HEK293 (cell line): ENCODE measurements at regions not wholly inside any gene's neighbourhood (a gene's known extent, or its start where the extent isn't known, plus 50 kb on each side); places are given as distances from the start of the nearest gene placed in this dataset.

Source experiments
- CTCF ChIA-PET: fragments of 350-600 bp; formaldehyde crosslinking; extraction: SDS; loops from one replicate; lab custom pipeline; 2021; ENCODE audit warnings: antibody characterized with exemption; lab: Yijun Ruan, JAX
- POLR2A ChIA-PET: fragments of 300-600 bp; formaldehyde crosslinking; extraction: SDS; loops from one replicate; lab custom pipeline; 2020; ENCODE audit warnings: antibody characterized with exemption, inconsistent platforms; lab: Yijun Ruan, JAX
- H3K27ac ChIP-seq: fragments of 200-500 bp; sonication (Bioruptor generic); 2 replicates; pipeline ENCODE4 v1.5.1; 2014; ENCODE audit warnings: low read depth, low read length, control low read depth, inconsistent platforms; ENCODE audit errors: extremely low read depth
- H3K36me3 ChIP-seq, 2 experiments: fragments of 200-500 bp in 1 of 2; sonication (Bioruptor generic) in 1 of 2; 1 replicate in 1 of 2; 2 replicates in 1 of 2; pipeline ENCODE4 v1.5.1; 2014 to 2017; ENCODE audit warnings: inconsistent platforms in 2 of 2, low read length in 2 of 2; ENCODE audit not compliant: control insufficient read depth in 2 of 2, insufficient read depth in 1 of 2
- H3K4me1 ChIP-seq: fragments of 200-500 bp; sonication (Bioruptor generic); 2 replicates; pipeline ENCODE4 v1.5.1; 2014; ENCODE audit warnings: mild to moderate bottlenecking, low read length, inconsistent platforms; ENCODE audit not compliant: control insufficient read depth, insufficient read depth
- H3K4me3 ChIP-seq: 2 replicates; pipeline ENCODE4 v1.5.1; 2011; ENCODE audit warnings: low read depth, mild to moderate bottlenecking, control low read depth, low read length, moderate library complexity
- H3K9me3 ChIP-seq: fragments of 200-500 bp; sonication (Bioruptor generic); 2 replicates; pipeline ENCODE4 v1.5.1; 2014; ENCODE audit warnings: low read depth, low read length, inconsistent platforms; ENCODE audit not compliant: control insufficient read depth, insufficient read depth
- BCL11A ChIP-seq: fragments of 450-650 bp; formaldehyde crosslinking; IDR thresholded peaks from 2 replicates; pipeline ENCODE4 v1.5.1; 2016; ENCODE audit warnings: low read depth, missing biosample characterization, missing genetic modification characterization
- TSHZ1 ChIP-seq: fragments of 450-650 bp; formaldehyde crosslinking; IDR thresholded peaks from 2 replicates; pipeline ENCODE4 v1.5.1; 2016; ENCODE audit warnings: missing biosample characterization, missing genetic modification characterization, borderline replicate concordance
- ZBTB17 ChIP-seq: fragments of 450-650 bp; formaldehyde crosslinking; IDR thresholded peaks from 2 replicates; pipeline ENCODE4 v1.5.1; 2016; ENCODE audit warnings: missing biosample characterization, missing genetic modification characterization
- ZNF132 ChIP-seq: fragments of 450-650 bp; formaldehyde crosslinking; IDR thresholded peaks from 2 replicates; pipeline ENCODE4 v1.5.1; 2017; ENCODE audit warnings: missing biosample characterization, missing genetic modification characterization, borderline replicate concordance
- ZNF24 ChIP-seq: fragments of 450-650 bp; formaldehyde crosslinking; IDR thresholded peaks from 2 replicates; pipeline ENCODE4 v1.5.1; 2016; ENCODE audit warnings: missing biosample characterization, missing genetic modification characterization
- ZNF302 ChIP-seq: fragments of 450-650 bp; formaldehyde crosslinking; IDR thresholded peaks from 2 replicates; pipeline ENCODE4 v1.5.1; 2016; ENCODE audit warnings: missing biosample characterization, missing genetic modification characterization, low read depth
- ZNF391 ChIP-seq: fragments of 450-650 bp; formaldehyde crosslinking; IDR thresholded peaks from 2 replicates; pipeline ENCODE4 v1.5.1; 2016; ENCODE audit warnings: low read depth, missing biosample characterization, missing genetic modification characterization, borderline replicate concordance
- TF ChIP-seq, protein P1 (sequence below): fragments of 450-650 bp; formaldehyde crosslinking; IDR thresholded peaks from 2 replicates; pipeline ENCODE4 v1.5.1; 2016; ENCODE audit warnings: missing biosample characterization, missing genetic modification characterization, borderline replicate concordance
- TF ChIP-seq, protein P2 (sequence below): fragments of 450-650 bp; formaldehyde crosslinking; conservative IDR thresholded peaks from 2 replicates; pipeline ENCODE4 v1.5.1; 2016; ENCODE audit warnings: low read depth, missing biosample characterization, missing genetic modification characterization
- TF ChIP-seq, protein P3 (sequence below): fragments of 450-650 bp; formaldehyde crosslinking; IDR thresholded peaks from 2 replicates; pipeline ENCODE4 v1.5.1; 2017; ENCODE audit warnings: missing biosample characterization, missing genetic modification characterization
- TF ChIP-seq, protein P4 (sequence below): fragments of 450-650 bp; formaldehyde crosslinking; IDR thresholded peaks from 2 replicates; pipeline ENCODE4 v1.5.1; 2016; ENCODE audit warnings: missing biosample characterization, missing genetic modification characterization

DNA sequence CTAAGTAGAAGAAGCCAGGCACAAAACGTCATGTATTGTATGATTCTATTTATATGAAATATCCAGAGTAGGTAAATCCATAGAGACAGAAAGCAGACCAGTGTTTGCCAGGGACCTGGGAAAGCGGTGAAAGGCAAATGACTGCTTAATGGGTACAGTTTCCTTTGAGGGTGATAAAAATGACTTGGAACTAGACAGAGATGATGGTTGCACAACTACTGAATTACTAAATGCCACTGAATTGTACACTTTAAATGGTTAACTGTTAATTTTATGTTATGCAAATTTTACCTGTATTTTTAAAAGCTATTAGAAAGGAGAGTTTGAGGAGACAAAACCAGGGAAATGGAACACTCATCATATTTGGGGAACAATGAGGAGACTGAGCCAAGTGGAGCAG lies 61.8 kb upstream of the USP47 start:
- Histone ChIP-seq H3K27ac (no peak overlapping the region), H3K4me1 (no peaks in the 10 kb centered on the region), H3K4me3 (no peak overlapping the region), H3K36me3 (no peaks in the 10 kb centered on the region), H3K9me3 (no peaks in the 10 kb centered on the region)
- CTCF ChIA-PET, result interaction anchor here (0.6 to 1.1 kb wide), 3 partner anchors 267 to 743 kb away, joined by 3 to 4 read pairs (median 3); no protein-coding TSS in a partner anchor
- TF ChIP-seq, protein P1, sequence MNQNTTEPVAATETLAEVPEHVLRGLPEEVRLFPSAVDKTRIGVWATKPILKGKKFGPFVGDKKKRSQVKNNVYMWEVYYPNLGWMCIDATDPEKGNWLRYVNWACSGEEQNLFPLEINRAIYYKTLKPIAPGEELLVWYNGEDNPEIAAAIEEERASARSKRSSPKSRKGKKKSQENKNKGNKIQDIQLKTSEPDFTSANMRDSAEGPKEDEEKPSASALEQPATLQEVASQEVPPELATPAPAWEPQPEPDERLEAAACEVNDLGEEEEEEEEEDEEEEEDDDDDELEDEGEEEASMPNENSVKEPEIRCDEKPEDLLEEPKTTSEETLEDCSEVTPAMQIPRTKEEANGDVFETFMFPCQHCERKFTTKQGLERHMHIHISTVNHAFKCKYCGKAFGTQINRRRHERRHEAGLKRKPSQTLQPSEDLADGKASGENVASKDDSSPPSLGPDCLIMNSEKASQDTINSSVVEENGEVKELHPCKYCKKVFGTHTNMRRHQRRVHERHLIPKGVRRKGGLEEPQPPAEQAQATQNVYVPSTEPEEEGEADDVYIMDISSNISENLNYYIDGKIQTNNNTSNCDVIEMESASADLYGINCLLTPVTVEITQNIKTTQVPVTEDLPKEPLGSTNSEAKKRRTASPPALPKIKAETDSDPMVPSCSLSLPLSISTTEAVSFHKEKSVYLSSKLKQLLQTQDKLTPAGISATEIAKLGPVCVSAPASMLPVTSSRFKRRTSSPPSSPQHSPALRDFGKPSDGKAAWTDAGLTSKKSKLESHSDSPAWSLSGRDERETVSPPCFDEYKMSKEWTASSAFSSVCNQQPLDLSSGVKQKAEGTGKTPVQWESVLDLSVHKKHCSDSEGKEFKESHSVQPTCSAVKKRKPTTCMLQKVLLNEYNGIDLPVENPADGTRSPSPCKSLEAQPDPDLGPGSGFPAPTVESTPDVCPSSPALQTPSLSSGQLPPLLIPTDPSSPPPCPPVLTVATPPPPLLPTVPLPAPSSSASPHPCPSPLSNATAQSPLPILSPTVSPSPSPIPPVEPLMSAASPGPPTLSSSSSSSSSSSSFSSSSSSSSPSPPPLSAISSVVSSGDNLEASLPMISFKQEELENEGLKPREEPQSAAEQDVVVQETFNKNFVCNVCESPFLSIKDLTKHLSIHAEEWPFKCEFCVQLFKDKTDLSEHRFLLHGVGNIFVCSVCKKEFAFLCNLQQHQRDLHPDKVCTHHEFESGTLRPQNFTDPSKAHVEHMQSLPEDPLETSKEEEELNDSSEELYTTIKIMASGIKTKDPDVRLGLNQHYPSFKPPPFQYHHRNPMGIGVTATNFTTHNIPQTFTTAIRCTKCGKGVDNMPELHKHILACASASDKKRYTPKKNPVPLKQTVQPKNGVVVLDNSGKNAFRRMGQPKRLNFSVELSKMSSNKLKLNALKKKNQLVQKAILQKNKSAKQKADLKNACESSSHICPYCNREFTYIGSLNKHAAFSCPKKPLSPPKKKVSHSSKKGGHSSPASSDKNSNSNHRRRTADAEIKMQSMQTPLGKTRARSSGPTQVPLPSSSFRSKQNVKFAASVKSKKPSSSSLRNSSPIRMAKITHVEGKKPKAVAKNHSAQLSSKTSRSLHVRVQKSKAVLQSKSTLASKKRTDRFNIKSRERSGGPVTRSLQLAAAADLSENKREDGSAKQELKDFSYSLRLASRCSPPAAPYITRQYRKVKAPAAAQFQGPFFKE (tag by site-specific recombination), result no peak
- TF ChIP-seq ZNF132, result no peak
- TF ChIP-seq, protein P2, sequence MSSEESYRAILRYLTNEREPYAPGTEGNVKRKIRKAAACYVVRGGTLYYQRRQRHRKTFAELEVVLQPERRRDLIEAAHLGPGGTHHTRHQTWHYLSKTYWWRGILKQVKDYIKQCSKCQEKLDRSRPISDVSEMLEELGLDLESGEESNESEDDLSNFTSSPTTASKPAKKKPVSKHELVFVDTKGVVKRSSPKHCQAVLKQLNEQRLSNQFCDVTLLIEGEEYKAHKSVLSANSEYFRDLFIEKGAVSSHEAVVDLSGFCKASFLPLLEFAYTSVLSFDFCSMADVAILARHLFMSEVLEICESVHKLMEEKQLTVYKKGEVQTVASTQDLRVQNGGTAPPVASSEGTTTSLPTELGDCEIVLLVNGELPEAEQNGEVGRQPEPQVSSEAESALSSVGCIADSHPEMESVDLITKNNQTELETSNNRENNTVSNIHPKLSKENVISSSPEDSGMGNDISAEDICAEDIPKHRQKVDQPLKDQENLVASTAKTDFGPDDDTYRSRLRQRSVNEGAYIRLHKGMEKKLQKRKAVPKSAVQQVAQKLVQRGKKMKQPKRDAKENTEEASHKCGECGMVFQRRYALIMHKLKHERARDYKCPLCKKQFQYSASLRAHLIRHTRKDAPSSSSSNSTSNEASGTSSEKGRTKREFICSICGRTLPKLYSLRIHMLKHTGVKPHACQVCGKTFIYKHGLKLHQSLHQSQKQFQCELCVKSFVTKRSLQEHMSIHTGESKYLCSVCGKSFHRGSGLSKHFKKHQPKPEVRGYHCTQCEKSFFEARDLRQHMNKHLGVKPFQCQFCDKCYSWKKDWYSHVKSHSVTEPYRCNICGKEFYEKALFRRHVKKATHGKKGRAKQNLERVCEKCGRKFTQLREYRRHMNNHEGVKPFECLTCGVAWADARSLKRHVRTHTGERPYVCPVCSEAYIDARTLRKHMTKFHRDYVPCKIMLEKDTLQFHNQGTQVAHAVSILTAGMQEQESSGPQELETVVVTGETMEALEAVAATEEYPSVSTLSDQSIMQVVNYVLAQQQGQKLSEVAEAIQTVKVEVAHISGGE (tag by site-specific recombination), result no peak
- TF ChIP-seq, protein P3, sequence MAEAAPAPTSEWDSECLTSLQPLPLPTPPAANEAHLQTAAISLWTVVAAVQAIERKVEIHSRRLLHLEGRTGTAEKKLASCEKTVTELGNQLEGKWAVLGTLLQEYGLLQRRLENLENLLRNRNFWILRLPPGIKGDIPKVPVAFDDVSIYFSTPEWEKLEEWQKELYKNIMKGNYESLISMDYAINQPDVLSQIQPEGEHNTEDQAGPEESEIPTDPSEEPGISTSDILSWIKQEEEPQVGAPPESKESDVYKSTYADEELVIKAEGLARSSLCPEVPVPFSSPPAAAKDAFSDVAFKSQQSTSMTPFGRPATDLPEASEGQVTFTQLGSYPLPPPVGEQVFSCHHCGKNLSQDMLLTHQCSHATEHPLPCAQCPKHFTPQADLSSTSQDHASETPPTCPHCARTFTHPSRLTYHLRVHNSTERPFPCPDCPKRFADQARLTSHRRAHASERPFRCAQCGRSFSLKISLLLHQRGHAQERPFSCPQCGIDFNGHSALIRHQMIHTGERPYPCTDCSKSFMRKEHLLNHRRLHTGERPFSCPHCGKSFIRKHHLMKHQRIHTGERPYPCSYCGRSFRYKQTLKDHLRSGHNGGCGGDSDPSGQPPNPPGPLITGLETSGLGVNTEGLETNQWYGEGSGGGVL (tag by site-specific recombination), result no peak
- POLR2A ChIA-PET, result no interaction called here

- H3K4me1 ChIP-seq, result no peaks in the 10 kb centered on the region
- no peaks in the 10 kb centered on the region for H3K9me3 ChIP-seq
- no peak overlapping the region for H3K4me3 ChIP-seq
- ChIA-PET CTCF (interaction anchor here (1.5 kb wide), 1 partner anchor 750 kb away, joined by 3 read pairs; no protein-coding TSS in a partner anchor), POLR2A (no interaction called here)
- TF ChIP-seq, protein P4, sequence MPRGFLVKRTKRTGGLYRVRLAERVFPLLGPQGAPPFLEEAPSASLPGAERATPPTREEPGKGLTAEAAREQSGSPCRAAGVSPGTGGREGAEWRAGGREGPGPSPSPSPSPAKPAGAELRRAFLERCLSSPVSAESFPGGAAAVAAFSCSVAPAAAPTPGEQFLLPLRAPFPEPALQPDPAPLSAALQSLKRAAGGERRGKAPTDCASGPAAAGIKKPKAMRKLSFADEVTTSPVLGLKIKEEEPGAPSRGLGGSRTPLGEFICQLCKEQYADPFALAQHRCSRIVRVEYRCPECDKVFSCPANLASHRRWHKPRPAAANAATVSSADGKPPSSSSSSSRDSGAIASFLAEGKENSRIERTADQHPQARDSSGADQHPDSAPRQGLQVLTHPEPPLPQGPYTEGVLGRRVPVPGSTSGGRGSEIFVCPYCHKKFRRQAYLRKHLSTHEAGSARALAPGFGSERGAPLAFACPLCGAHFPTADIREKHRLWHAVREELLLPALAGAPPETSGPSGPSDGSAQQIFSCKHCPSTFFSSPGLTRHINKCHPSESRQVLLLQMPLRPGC (tag by site-specific recombination), result no peak
- TF ChIP-seq ZNF391, result no peak
- no peak for TF ChIP-seq ZBTB17 (tag by site-specific recombination)
- no peak for TF ChIP-seq TSHZ1 (tag by site-specific recombination)
- TF ChIP-seq ZNF302, result no peak
- TF ChIP-seq BCL11A (tag by site-specific recombination), result no peak
- no peak for TF ChIP-seq ZNF24 (tag by site-specific recombination)
- no peak overlapping the region for H3K27ac ChIP-seq
- H3K36me3 ChIP-seq, result no peaks in the 10 kb centered on the region
These were observed 63.9 kb upstream of the USP47 start for GRCh38 chr11:11777897-11778296.
